ENCODE measurements at regions not wholly inside any gene's neighbourhood (a gene's known extent, or its start where the extent isn't known, plus 50 kb on each side); places are given as distances from the start of the nearest gene placed in this dataset.

GRCh38 chr19:28736528-28736927, 476.4 kb downstream of the UQCRFS1 start:
- TF ChIP-seq CTCF (IDR thresholded peaks at IDR 0.05) (no peak), POLR2A (IDR thresholded peaks at IDR 0.05) (no peak)
